Activated CD8-positive, alpha-beta memory T cell treated with anti-CD3 and anti-CD28 coated beads for 4 hours (primary cell): ENCODE measurements at regions not wholly inside any gene's neighbourhood (a gene's known extent, or its start where the extent isn't known, plus 50 kb on each side); places are given as distances from the start of the nearest gene placed in this dataset.
"Not testable (repeated sequence)": the region's sequence is repeated elsewhere in the genome, so short reads cannot be mapped to it uniquely, and the experiment has no call there.

Experiments
- DNase-seq, 2 donors: peaks; one replicate each; pipeline ENCODE4 v3.0.0-alpha.2; 2020; ENCODE audit warnings: low read depth in 2 of 2

DNA sequence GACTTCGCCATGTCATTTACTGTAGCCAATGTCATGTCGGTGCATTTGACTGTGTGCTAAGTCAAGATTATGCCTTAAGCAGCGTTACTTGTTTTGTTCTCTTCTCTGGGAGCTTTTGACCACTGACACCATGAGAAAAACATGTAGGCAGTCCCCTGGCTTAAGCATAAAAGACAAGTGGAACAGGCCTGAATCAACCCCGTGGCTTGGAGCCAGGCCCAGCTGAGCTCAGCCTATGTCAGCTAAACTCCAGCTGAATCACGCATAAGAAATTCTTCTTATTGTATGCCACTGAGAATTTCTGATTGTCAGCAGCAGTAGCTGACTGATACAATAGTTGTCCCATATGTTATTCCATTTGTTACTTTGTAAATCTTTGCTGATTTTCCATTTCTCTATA lies 261.9 kb downstream of the CBLL2 start:
- no peak for DNase-seq

DNA sequence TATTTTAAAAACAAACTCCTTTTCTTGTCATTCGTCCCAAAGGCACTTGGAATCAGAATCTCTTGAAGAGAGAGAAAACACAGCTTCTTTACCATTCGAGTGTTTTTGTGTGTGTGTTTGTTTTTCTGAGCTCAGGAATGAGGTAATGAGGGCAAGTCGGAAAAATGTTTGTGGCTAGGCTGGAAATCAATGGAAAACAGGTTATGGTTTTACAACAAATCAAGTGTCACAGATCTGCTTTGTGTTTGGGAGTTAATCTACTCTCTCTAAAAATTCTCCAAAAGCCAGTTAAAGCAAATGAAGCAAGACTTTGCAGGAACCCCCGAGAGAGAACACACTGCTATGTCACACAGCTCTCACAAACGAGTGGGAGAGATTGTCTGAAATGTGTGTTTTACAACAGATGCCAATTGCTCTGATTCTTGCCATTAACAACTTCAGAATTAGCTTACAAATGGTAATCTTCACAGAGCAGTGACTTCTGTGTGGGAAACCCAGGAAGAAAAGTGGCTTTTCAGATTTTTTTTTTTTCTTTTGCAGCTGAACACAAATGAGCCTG lies 264.1 kb downstream of the CBLL2 start:
- no peak for DNase-seq

DNA sequence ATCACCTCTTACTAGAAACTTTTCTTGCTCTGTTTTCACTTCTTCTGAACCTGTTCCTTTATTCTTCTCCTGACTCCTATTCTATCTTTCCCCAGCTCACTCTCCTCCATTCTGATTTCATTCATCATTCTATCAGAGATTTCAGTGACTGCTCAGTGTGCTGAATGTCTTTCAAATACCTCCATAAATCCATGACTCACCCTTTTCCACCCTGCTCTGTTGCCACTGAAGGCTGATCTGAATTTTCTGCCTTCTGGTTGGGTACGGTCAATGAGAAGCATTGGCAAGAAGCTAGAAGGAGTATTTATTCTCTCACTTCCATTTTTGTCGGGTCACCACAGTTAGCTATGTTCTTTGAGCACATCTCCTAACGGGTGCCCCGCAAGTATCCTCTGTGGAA lies 265.9 kb downstream of the CBLL2 start:
- DNase-seq, result no peak

DNA sequence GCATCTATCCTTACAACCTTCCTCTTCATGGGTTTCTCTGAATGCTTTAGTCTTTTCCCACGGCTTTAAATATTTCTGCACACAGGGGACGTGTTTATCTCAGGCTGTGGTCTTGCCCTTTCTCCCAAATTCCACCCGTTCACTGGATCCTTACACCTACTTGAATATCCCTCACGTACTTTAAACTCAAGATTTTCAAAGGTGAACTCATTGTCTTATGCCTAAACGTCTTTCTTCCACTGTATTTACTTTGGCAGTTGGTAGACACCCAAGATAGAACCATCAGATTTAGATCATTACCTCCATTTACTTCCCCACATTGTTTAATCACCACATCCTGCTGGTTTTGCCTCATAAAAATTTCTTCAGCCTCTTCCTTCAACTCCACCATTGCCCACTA lies 269.2 kb downstream of the CBLL2 start:
- DNase-seq, result no peak

DNA sequence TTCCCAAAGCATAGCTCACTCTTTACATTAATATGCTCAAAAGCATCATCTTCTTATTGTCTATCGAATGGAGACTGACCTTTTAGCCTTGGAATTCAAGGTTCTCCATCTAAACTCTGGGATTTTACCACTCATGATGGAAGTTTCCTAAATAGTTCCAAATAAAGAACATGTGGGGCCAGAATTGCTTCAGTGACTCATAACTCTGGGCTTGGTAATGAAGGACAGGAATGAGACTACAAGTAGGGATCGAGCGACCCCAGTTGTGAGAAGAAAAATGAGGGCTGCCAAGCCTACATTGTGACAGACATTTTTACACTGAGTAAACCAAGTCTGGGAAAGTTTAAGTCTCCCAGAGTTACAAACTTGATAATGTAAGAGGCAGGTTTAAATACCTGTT lies 269.9 kb downstream of the CBLL2 start:
- no peak for DNase-seq

DNA sequence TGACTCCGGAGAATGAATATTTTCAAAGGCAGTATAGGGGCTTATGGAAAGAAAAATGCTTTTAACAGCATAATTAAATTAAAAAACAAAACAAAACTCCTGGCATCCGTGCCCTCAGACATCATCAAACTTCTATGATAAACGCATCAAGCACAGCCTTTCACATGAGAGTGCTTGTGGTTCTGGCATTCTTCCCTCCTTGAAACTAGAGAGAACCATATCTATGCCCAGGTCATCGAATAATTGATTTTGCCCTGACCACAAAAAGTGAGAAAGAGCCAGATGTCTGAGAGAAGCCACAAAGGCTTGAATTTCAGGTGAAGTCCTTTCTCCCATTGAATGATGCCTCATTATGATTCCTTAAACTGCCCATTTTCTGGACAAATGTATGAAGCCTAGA lies 286.8 kb downstream of the CBLL2 start:
- no peak for DNase-seq

DNA sequence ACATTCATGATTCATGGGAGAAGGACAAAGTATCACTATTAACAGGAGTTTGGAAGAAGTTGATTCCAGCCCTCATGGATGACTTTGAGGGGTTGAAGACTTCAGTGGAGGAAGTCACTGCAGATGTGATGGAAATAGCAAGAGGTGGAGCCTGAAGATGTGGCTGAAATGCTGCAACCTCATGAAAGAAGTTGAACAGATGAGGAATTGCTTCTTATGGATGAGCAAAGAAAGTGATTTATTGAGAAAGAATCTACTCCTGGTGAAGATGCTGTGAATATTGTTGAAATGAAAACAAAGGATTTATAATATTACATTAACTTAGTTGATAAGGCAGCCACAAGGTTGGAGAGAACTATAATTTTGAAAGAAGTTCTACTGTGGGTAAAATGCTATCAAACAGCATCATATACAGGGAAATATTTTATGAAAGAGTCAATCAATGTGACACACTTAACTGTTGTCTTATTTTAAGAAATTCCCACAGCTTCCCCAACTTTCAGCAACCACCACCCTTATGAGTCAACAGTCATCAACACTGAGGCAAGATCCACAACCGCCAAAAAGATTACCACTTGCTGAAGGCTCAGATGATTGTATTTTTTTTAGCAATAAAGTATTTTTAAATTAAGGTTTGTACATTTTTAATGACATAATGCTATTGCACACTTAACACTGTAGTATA lies 302.6 kb downstream of the CBLL2 start:
- DNase-seq, result no peak

DNA sequence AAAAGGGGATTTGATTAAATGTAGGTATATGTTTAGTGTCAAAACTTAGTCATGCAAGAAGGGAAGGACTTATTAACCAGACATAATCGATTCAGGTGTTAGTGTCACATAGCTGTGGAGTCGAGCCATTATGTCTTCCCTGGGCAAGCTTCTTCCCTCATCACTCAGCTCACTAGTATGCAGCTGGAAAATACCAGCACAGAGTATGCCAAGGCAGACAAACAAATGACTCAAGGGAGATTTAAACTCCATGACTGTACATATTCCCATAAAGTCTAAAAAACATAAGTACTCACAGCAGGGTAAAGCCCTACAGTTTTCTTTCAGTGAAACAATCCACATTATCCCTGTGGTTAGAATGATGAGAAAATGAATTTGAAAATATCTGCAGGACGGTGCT lies 304.5 kb downstream of the CBLL2 start:
- no peak for DNase-seq

DNA sequence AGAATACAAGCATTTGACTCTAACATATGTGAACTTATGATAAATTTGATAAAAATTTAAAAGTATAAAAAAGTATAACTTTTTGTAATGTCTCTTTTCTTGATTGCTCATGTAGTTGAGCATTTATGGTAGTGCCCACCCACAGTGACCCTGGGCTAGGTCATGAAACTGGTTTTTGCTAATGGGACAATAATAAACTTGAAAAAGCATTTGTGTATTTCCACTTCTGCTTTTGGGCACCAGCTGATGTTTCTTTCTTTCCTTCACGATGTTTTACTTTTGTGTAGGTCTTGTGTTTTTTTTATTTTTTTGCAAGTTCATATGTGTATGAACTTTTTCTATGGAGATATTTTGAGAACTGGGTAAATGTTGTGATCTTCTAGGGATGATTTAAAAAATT lies 313.1 kb downstream of the CBLL2 start:
- DNase-seq, result no peak

DNA sequence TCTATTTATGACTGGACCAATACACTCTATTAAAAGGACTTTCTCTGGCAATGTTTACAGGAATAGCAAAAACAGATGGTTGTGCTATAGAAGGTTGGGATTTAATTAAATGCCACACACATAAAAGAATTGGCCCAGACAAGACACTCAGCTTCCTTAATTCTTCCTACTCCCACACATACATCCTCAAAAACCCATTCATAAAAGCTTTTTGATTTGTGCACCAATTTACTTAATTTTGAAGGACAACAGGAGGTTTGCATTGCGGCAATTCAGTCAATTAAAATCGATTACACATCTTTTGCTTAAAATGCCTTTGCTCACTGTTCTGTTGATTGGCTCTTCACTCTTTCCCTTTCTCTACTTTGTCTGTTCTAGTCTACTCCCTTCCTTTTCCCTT lies 317.1 kb downstream of the CBLL2 start:
- no peak for DNase-seq

DNA sequence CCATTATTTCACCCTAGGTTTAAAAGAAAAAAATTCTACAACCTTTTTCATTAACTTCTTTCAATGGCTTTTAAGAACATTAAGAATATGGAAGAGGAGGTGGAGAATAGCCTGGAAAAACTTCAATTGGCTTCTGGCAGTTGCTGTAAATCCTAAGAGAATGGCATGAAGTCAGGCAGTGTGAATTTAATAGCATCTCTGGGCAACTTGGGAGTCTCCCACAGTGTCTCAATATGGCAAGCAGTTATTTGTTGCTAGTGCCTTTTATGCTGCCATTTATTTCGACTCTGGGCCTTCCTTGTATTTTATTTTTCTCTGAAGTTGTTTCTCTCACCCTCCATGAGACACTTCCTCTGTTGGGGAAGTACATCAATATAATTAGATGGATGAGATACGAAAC lies 322.1 kb downstream of the CBLL2 start:
- DNase-seq, result no peak

DNA sequence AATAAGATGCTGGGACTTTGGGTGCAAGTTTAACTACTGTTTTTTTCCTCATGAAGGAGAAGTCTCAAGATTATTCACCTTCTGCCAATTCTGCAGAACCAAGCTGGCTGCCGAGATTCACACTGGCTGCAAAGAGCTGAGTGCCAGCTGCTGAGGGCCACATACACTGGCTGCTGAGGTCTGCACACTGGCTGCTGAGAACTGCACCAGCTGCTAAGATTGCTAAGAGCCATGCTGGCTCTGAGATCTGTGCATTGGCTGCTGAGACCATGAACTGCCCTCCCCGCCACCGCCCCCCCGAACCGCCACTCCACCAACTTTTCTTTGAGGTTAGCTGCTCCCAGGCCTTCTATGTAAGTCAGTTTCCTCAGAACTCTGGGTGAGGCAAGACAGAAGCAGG lies 330.3 kb downstream of the CBLL2 start:
- no peak for DNase-seq

DNA sequence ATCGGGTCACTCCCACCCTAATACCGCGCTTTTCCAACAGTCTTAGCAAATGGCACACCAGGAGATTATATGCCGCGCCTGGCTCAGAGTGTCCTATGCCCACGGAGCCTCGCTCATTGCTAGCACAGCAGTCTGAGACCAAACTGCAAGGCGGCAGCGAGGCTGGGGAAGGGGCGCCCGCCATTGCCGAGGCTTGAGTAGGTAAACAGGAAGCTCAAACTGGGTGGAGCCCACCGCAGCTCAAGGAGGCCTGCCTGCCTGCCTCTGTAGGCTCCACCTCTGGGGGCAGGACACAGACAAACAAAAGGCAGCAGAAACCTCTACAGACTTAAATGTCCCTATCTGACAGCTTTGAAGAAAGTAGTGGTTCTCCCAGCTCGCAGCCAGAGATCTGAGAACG lies 336.7 kb downstream of the CBLL2 start:
- DNase-seq, result not testable (repeated sequence)

DNA sequence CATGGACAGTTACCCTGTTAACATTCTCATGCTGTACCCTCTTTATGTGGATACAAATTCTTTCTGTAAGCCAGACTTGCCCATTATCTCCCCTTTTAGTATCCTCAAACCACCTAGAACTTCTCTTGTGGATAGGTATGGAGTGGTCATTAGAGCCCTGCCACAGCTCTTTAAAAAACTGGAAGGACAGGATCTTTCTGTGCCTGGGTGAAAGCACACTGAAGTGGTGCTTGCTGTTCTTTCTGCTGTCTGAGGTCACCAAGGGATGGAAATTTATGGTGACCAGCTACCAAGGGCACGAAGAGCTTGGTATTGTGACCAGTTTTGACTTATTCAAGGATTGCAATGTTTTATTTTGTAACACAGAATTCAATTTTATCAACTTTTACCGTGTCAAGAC lies 344.2 kb downstream of the CBLL2 start:
- no peak for DNase-seq

DNA sequence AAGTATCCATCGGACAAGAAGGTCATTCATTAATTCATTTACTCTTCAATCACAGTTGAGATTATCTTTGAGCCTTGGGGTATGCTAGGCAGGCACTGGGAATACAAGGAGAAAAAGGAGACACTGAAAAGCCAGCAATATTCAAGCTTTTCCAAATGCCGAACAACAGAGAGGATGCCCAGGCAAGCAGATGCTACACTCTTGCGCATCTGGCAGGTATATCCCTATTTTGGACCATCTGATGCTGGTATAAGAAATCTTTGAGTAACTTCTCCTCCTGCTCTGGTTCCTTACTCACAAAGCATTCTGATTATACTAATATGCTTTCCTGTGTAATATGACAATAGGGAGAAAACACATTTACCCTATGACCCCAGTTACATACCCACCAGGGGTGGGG lies 354.9 kb downstream of the CBLL2 start:
- no peak for DNase-seq

DNA sequence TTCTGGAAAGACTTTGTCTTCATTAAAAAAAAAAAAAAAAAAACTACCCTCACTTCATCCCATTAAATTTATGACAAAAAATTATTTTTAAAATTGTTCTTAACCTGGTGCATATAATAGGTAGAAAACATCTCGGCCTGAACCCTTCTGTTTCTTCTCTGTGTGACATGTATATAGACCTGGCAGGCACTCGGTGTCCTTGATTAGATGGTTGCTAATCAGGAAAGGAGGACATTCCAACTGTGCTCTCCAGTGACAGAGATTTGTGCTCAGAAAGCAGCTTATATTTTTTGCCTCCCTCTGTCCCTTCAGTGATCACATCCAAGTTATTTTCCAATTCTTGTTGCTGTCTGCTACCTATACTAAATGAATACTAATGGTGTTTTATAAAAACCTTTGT lies 355.6 kb downstream of the CBLL2 start:
- DNase-seq, result no peak

DNA sequence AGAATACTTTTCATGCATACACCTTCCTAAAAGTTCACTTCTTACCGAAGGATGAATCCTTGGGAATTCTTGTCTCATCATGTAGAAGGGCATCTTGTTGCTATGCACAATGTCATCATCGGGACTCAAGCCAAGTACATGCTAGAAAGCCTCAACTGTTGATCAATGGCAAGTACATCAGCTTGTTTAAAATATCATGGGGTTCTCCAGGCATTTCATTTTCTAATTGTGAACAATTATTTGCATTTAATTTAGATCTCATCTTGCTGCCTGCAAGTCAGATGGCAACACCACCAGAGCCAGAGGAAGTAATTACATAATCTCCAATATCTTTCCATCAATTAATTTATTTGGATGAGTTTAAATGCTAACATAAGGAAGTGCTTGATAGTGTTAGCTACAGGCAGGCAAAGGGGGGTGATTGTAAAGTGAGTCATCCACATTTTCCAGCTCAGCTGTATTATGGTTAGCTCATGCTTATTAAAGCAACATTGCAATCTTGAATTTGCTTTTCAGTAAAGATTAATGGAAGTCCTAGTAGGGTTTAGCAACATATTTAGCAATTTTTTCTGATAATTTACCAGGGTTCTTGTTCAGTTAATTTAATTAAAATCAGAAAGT lies 356.5 kb downstream of the CBLL2 start:
- DNase-seq, result no peak

DNA sequence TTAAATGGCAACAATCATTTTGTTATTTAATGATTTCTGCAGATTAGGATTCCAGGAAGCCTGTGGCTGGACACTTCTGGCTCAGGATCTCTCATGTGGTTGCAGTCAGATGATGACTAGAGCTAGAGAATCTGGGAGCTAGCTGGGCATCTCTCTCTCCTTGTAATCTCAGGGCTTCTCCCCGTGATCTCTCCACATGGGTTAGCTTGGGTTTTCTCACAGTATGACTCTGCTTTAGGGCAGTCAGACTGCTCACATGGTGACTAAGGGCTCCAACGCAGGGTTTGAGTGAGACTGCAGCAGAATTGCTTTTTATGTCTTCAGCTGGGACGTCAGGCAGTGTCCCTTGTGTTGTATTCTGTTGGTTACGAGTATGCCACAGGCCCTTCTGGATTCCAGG lies 361.4 kb downstream of the CBLL2 start:
- no peak for DNase-seq

DNA sequence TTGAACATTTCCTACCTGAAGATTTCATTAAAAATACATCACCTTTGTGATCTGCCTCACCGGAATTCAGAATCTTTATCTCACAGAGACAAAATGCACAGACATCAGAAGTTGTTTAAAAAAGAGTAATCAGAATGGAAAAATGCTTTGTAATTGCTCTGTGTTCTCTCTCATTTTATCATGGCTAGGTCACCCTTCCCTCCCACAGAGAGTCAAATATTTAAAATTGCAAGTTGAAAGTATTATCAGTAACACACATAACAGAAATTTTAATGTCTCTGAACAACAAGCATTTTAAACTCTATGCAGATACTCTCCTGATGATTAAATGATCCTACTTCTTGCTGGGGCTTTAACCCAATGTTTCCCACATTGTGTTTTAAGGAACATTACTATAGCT lies 362.0 kb downstream of the CBLL2 start:
- no peak for DNase-seq

DNA sequence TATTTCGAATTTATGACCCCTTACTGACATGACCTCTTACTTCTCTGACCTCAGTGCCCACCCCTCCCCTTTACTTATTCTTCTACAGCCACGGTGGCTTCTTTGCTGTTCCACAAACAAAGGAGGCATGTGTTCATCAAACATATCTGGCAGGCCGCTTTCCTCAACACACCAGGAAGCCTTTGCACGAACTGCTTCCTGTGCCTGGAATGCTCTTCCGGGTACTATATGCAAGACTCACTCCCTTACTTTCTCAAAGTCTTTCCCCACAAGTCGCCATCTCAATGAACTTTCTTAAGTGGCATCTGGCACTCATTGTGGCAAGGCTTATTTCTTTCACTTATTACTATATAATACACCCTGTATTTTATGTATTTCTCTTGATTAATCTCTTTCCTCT lies 351.5 kb upstream of the DDX53 start:
- no peak for DNase-seq

DNA sequence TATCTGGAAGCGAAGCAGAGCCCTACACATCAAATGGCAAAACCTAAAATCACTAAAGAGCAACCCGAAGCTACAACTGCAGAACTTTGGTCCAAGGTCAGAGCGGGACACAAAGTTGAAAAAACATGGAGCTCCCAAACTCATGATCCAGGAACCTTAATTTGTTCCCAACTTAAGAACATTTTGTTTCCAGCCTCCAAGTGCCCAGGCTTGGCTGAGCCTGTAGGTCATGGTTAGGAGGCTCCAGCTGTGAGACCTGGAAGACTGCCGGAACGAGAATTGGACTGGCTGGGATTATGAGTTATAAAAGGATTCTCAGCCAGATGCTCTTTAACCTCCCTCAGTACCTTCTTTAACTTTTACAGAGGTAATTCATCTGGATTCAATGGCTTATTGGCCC lies 349.1 kb upstream of the DDX53 start:
- no peak for DNase-seq

DNA sequence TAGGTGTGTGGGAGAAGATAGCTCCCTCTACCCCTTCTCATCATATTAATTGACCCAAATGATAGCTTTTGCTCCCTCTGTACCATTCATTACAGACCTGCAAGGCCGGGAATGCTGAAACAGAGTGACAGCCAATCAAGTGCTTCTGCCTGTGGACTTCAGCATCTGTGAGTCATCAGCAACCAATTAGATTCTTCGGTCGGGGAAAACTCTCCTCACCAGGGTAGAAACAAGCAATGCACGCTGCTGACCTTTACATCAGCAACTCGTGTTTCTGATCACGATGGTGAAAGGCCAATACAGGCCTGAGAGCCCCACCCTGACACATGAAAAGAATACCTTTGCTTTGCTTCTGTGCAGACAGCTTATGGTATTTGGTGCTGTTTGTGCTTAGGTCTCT lies 347.2 kb upstream of the DDX53 start:
- no peak for DNase-seq

DNA sequence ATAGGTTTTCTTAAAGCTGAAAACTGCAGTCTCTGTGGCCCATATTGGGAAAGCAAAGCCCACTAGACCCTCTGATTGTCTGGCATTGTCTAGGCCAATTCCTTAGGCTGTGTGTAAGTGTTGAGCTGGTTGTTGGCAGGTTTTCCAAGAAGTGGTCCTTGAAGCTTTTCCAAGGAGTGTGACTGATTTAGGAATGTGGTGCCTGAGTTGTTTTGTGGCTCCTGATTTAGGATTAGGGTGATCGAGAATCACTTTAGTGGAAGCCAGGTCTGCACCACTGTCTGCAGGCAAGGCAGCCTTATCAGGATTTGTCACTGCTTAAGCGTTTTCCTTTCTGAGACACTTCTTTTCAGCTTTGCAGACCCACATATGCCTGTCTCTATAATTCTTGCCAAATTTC lies 339.0 kb upstream of the DDX53 start:
- no peak for DNase-seq

DNA sequence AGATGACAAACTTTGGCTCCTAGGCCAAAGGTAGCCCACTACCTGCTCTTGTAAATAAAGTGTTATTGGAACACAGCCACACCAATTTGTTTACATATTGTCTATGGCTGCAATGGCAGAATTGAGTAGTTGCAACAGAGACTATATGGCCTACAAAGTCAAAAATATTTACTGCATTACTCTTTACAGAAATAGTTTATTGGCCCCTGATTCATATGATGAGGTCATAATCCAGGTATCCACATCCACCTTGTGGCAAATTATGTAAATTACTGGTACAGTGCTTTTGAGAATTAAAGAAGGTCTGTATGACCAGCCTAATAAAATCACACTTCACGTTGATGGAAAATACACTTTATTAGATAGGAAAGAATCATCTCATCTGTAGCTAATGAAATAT lies 337.0 kb upstream of the DDX53 start:
- DNase-seq, result no peak
